Fibroblast of mammary gland (primary cell): ENCODE measurements at regions not wholly inside any gene's neighbourhood (a gene's known extent, or its start where the extent isn't known, plus 50 kb on each side); places are given as distances from the start of the nearest gene placed in this dataset.
A peak's percentile ranks its signal among the peaks of the same experiment; 100 is the strongest.
"Not testable (repeated sequence)": the region's sequence is repeated elsewhere in the genome, so short reads cannot be mapped to it uniquely, and the experiment has no call there.

Experiments
- DNase-seq: peaks from one replicate; pipeline ENCODE4 v3.0.0-alpha.2; 2010; ENCODE audit warnings: low read depth
- H3K4me3 ChIP-seq: 2 replicates; pipeline ENCODE4 v1.5.1; 2011; ENCODE audit warnings: low read depth, mild to moderate bottlenecking, low read length, moderate library complexity; ENCODE audit not compliant: control insufficient read depth
- CTCF ChIP-seq: conservative IDR thresholded peaks from 2 replicates; pipeline ENCODE4 v1.5.1; 2011; ENCODE audit warnings: low read depth, low read length, inconsistent platforms; ENCODE audit not compliant: control insufficient read depth, insufficient read depth

DNA sequence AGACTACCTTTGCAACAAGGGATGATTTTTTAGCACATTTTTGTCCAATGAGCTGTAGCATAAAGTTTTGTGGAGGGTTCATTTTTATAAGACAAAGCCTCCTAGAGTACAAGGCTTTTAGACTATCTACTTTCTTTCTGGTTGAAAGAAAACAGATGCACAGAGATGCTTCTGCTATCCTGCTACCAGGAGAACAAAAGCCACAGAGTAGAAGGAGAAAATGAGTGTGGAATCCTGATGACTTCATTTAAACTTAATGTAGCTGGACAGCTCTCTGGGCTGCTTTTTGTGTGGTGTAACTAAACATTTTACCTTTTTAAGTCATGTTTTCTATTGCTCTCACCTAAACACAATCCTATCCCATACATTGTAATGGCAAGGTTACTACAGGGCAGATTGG is 1009.4 kb downstream of the TLE1 start:
- DNase-seq, result no peak
- no peak overlapping the region for H3K4me3 ChIP-seq
- TF ChIP-seq CTCF, result no peak

DNA sequence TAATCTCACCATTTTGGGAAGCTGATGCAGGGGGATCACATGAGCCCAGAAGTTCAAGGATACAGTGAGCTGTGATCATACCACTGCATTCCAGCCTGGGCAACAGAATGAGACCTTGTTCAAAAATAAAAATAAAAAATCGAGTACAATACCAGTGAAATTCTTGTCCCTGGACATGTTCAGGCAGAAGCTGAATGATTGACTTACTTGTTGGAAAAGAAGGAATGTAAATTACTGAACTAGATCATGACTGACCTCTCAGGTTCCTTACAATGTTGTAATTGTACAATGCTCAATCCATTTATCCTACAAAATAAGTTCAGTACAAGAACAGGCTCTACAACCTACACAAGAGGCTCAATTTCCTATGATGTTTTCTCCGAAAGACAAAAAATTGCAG is 1010.4 kb downstream of the TLE1 start:
- H3K4me3 ChIP-seq, result no peak overlapping the region
- TF ChIP-seq CTCF, result no peak
- DNase-seq, result no peak

GRCh38 chr9:80673496-80673895 is 1015.9 kb downstream of the TLE1 start:
- no peak overlapping the region for H3K4me3 ChIP-seq
- no peak for TF ChIP-seq CTCF
- no peak for DNase-seq

- DNase-seq, result no peak
- no peak for TF ChIP-seq CTCF
- no peak overlapping the region for H3K4me3 ChIP-seq
Measured at GRCh38 chr9:80665479-80665878, 1023.9 kb downstream of the TLE1 start.

DNA sequence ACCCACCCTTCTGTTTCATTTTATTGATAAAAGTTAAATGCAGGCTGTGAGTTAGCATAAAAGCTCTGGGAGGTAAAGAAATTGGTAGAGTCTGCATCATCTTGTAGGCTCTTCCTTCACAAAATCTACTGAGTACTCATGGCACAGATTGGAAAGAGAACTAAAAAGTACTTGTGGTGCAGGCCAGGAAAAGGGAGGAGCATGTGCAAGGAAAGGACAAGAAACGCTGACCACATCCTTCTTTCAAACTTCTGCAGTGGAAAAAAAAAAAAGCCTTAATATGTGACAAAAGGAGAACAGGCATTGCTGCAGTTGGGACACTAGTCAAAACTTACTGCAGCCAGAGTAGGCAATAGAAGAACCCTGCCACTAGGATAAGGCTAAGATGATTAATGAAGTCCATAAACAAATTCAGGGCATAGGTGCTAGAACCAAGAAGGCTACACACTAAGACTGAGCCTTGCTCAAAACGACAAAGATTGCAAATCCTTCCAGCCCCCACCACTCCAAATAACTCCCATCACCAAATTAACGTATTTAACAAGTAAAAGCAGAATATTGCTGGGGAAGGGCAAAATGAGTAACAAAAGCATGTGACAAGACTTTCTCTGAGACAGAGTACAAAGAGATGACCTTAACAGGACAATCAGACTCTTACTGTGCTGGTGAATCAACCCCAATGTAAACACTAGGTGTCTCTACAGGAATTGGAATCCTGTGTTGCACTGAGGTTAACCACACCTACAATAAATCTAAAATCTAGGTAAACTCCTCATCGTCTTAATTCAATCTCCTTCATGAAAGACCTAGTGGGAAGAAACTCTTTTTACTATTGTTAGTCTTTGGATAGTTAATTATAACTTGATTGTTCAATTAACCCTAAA is 1024.8 kb downstream of the TLE1 start:
- peak; percentile 11 for DNase-seq
- no peak overlapping the region for H3K4me3 ChIP-seq
- no peak for TF ChIP-seq CTCF

DNA sequence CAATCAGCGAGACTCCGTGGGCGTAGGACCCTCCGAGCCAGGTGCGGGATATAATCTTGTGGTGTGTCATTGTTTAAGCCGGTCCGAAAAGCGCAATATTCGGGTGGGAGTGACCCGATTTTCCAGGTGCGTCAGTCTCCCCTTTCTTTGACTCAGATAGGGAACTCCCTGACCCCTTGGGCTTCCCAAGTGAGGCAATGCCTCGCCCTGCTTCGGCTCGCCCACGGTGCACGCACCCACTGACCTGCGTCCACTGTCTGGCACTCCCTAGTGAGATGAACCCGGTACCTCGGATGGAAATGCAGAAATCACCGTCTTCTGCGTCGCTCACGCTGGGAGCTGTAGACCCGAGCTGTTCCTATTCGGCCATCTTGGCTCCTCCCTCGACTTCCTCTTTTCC is 1029.6 kb downstream of the TLE1 start:
- DNase-seq, H3K4me3 ChIP-seq: not testable (repeated sequence)

DNA sequence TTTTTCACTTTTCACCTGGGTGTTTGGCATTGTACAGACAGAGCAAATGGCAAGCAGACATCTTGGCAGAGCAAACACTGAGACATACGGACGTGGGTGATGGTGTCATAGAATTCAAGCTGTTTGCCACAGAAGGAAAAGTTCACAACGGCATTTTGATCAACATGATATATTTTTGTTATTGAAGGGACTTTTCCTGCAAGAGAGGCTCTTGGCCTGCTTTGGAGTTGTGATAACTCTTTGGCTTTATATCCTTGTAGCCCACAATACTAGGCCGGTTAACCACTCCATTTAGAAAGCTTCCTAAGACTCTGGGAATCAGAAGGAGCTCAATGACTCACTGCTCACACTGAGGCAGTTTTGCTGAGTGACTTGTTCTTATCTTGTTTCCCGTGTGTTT is 1038.3 kb downstream of the TLE1 start:
- H3K4me3 ChIP-seq, result no peak overlapping the region
- no peak for TF ChIP-seq CTCF
- DNase-seq, result peak; percentile 65
